MM.1S (cell line): ENCODE measurements at regions not wholly inside any gene's neighbourhood (a gene's known extent, or its start where the extent isn't known, plus 50 kb on each side); places are given as distances from the start of the nearest gene placed in this dataset.

ENCODE experiments used
- DNase-seq: peaks from one replicate; pipeline ENCODE4 v3.0.0-alpha.2; 2015
- H2AFZ ChIP-seq: fragments of 300-600 bp; sonication (generic); 2 replicates; pipeline ENCODE4 v1.6.0; 2016; ENCODE audit warnings: antibody characterized with exemption, low read length
- H3F3A ChIP-seq: fragments of 300-600 bp; sonication (generic); 2 replicates; pipeline ENCODE4 v1.6.1; 2016; ENCODE audit warnings: mild to moderate bottlenecking, antibody characterized with exemption, low read length, moderate library complexity, mixed read lengths; ENCODE audit not compliant: insufficient read depth
- H3K27ac ChIP-seq: fragments of 300-600 bp; sonication (generic); 2 replicates; pipeline ENCODE4 v1.5.1; 2016; ENCODE audit warnings: mild to moderate bottlenecking, low read length
- H3K27me3 ChIP-seq: fragments of 300-600 bp; sonication (generic); replicated peaks from 2 replicates; pipeline ENCODE4 v1.6.0; 2016; ENCODE audit warnings: low read length; ENCODE audit not compliant: insufficient read depth
- H3K36me3 ChIP-seq: fragments of 300-600 bp; sonication (generic); replicated peaks from 2 replicates; pipeline ENCODE4 v1.6.1; 2016; ENCODE audit warnings: mild to moderate bottlenecking, low read length, mixed read lengths; ENCODE audit not compliant: insufficient read depth
- H3K4me1 ChIP-seq: fragments of 300-600 bp; sonication (generic); 2 replicates; pipeline ENCODE4 v1.6.1; 2016; ENCODE audit warnings: low read length, mixed read lengths
- H3K4me2 ChIP-seq: fragments of 300-600 bp; sonication (generic); 2 replicates; pipeline ENCODE4 v1.6.0; 2016; ENCODE audit warnings: low read depth, low read length
- H3K4me3 ChIP-seq: fragments of 300-600 bp; sonication (generic); 2 replicates; pipeline ENCODE4 v1.5.1; 2016; ENCODE audit warnings: low read length, mixed read lengths
- H3K79me2 ChIP-seq: fragments of 300-600 bp; sonication (generic); 2 replicates; pipeline ENCODE4 v1.6.1; 2016; ENCODE audit warnings: mixed run types, low read length, mixed read lengths
- H3K9ac ChIP-seq: fragments of 300-600 bp; sonication (generic); 2 replicates; pipeline ENCODE4 v1.6.1; 2016; ENCODE audit warnings: low read length, mixed read lengths
- H3K9me2 ChIP-seq: fragments of 300-600 bp; sonication (generic); replicated peaks from 2 replicates; pipeline ENCODE4 v1.6.1; 2016; ENCODE audit warnings: mild to moderate bottlenecking, low read length, mixed read lengths; ENCODE audit not compliant: insufficient read depth
- H3K9me3 ChIP-seq: fragments of 300-600 bp; sonication (generic); replicated peaks from 2 replicates; pipeline ENCODE4 v1.6.1; 2016; ENCODE audit warnings: mild to moderate bottlenecking, low read length, mixed read lengths; ENCODE audit not compliant: insufficient read depth
- H4K20me1 ChIP-seq: fragments of 300-600 bp; sonication (generic); 2 replicates; pipeline ENCODE4 v1.6.1; 2016; ENCODE audit warnings: mild to moderate bottlenecking, low read length, moderate library complexity, mixed read lengths; ENCODE audit not compliant: insufficient read depth
- EZH2 ChIP-seq: fragments of 300-600 bp; sonication (generic); optimal IDR thresholded peaks from 2 replicates; pipeline ENCODE3; 2017; ENCODE audit warnings: low read depth, mild to moderate bottlenecking, antibody characterized with exemption, low read length, mixed read lengths
- EZH2phosphoT487 ChIP-seq: fragments of 300-600 bp; sonication (generic); IDR thresholded peaks from 2 replicates; pipeline ENCODE4 v1.6.1; 2018; ENCODE audit warnings: antibody characterized with exemption, low read length
- TF ChIP-seq, protein P1 (sequence below): fragments of 300-600 bp; sonication (generic); IDR thresholded peaks from 2 replicates; pipeline ENCODE4 v1.5.1; 2016; ENCODE audit warnings: antibody characterized with exemption, low read length, mixed read lengths

DNA sequence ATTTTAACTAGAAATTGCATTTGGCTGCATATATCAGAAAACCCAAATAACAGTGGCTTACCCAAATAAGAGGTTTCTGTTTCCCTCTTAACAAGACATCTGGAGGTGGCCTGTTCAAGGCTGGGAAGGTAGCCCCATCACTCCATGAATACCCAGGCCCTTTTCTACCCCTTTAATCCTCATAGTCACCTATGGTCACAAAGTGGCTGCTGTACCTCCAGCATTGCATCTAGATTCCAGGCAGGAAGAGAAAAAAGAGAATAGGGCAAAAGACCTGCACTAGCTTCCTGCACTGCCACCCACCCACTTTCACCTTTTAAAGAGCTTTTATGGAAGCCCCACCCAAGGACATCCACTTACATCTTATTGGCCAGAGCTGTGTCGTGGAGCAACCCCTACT, 124.0 kb upstream of the NCOR2 start:
- Histone ChIP-seq H3K9ac (no peak overlapping the region), H3K4me1 (peaks cover 6% of the 10 kb centered on the region; the same call in 1 of the 2 replicates), H4K20me1 (no peaks in the 10 kb centered on the region), H3K36me3 (no peaks in the 10 kb centered on the region), H3K4me2 (no peak overlapping the region), H2AFZ (no peak overlapping the region), H3K9me2 (no peaks in the 10 kb centered on the region), H3K4me3 (no peak overlapping the region), H3K79me2 (no peaks in the 10 kb centered on the region), H3K27me3 (no peaks in the 10 kb centered on the region), H3K9me3 (no peaks in the 10 kb centered on the region), H3K27ac (no peak overlapping the region), H3F3A (no peaks in the 10 kb centered on the region)
- no peak for TF ChIP-seq EZH2
- no peak for TF ChIP-seq EZH2phosphoT487
- TF ChIP-seq, protein P1, sequence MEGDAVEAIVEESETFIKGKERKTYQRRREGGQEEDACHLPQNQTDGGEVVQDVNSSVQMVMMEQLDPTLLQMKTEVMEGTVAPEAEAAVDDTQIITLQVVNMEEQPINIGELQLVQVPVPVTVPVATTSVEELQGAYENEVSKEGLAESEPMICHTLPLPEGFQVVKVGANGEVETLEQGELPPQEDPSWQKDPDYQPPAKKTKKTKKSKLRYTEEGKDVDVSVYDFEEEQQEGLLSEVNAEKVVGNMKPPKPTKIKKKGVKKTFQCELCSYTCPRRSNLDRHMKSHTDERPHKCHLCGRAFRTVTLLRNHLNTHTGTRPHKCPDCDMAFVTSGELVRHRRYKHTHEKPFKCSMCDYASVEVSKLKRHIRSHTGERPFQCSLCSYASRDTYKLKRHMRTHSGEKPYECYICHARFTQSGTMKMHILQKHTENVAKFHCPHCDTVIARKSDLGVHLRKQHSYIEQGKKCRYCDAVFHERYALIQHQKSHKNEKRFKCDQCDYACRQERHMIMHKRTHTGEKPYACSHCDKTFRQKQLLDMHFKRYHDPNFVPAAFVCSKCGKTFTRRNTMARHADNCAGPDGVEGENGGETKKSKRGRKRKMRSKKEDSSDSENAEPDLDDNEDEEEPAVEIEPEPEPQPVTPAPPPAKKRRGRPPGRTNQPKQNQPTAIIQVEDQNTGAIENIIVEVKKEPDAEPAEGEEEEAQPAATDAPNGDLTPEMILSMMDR, result no peak
- no peak for DNase-seq

DNA sequence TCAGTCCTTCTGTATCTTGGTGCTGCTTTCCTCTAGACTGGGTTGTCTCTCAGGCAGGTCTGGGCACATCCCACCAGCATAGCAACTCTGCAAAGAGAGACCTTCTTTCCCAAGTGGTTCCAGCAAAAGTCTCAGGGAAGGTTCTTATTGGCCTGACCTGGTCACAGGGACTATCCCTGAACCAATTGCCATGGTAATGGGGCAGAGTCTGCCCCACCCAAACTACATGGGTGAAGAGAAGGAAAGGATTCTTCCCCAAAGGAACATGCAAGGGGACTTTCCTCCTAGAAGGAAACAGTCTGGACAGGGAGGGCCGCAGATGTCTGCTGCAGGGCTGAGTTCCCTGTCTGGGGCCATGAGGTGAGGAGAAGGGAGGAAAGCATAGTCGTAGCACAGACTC, 122.2 kb upstream of the NCOR2 start:
- H3K27ac ChIP-seq, result no peak overlapping the region
- no peak for DNase-seq
- H3K4me2 ChIP-seq, result no peak overlapping the region
- no peak overlapping the region for H2AFZ ChIP-seq
- H3K4me3 ChIP-seq, result no peak overlapping the region
- H3K4me1 ChIP-seq, result peaks cover 4% of the 10 kb centered on the region; the same call in 1 of the 2 replicates
- no peak overlapping the region for H3K9ac ChIP-seq
- H4K20me1 ChIP-seq, result no peaks in the 10 kb centered on the region
- no peaks in the 10 kb centered on the region for H3K9me3 ChIP-seq
- no peaks in the 10 kb centered on the region for H3K9me2 ChIP-seq
- H3K27me3 ChIP-seq, result no peaks in the 10 kb centered on the region
- no peaks in the 10 kb centered on the region for H3F3A ChIP-seq
- H3K36me3 ChIP-seq, result no peaks in the 10 kb centered on the region
- TF ChIP-seq EZH2phosphoT487 (no peak), EZH2 (no peak)
- TF ChIP-seq, protein P1, result no peak
- no peaks in the 10 kb centered on the region for H3K79me2 ChIP-seq

DNA sequence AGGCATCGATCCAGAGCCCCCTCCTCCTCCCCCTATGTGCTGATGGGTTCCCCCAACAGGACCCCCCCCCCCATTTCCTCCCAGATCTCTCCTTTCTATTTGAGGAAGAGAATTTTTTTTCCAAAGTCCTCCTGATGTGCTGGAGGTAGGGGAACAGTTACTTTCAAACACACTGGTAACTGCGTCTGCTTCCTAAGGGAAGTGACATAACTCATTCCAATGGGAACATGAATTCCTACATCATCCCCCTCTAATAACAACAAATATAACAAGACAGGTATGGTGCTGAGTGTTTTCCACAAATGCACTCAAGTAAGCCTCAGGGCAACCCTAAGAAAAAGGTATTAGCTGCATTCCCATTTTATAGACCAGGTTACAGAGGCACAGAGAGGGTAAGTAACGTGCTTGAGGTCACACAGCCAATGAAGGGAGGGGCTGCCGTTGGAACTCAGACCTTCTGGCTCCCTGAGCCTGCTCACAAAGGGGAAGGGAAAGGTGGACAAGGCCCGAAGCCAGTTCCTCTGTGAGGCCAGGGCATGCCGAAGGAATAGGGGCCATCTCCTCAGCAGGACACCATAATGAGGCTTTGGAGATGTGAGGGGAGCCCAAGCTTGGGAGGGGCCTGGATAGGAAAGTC, 121.1 kb upstream of the NCOR2 start:
- H3F3A ChIP-seq, result no peaks in the 10 kb centered on the region
- H3K79me2 ChIP-seq, result no peaks in the 10 kb centered on the region
- no peaks in the 10 kb centered on the region for H3K27me3 ChIP-seq
- no peak overlapping the region for H2AFZ ChIP-seq
- no peak overlapping the region for H3K9ac ChIP-seq
- DNase-seq, result no peak
- H3K4me2 ChIP-seq, result no peak overlapping the region
- no peak overlapping the region for H3K4me3 ChIP-seq
- TF ChIP-seq EZH2 (no peak), EZH2phosphoT487 (no peak)
- TF ChIP-seq, protein P1, result no peak
- H3K36me3 ChIP-seq, result no peaks in the 10 kb centered on the region
- no peaks in the 10 kb centered on the region for H3K9me3 ChIP-seq
- no peak overlapping the region for H3K27ac ChIP-seq
- H3K9me2 ChIP-seq, result no peaks in the 10 kb centered on the region
- H4K20me1 ChIP-seq, result no peaks in the 10 kb centered on the region
- no peaks in the 10 kb centered on the region for H3K4me1 ChIP-seq
